NT2/D1 (cell line): ENCODE measurements at regions not wholly inside any gene's neighbourhood (a gene's known extent, or its start where the extent isn't known, plus 50 kb on each side); places are given as distances from the start of the nearest gene placed in this dataset.

ENCODE experiments used
- SUZ12 ChIP-seq: IDR thresholded peaks from 2 replicates; pipeline ENCODE4 v1.6.1; 2011; ENCODE audit not compliant: insufficient read length, insufficient read depth; ENCODE audit errors: extremely low read depth
- YY1 ChIP-seq: IDR thresholded peaks from 2 replicates; pipeline ENCODE4 v1.6.1; 2011; ENCODE audit not compliant: insufficient read length, insufficient read depth
- ZNF274 ChIP-seq: IDR thresholded peaks from 2 replicates; pipeline ENCODE4 v1.6.1; 2011; ENCODE audit warnings: mild to moderate bottlenecking, low read depth, low read length

- TF ChIP-seq ZNF274: no peak
- no peak for TF ChIP-seq YY1
- TF ChIP-seq SUZ12: no peak
These were observed 805.3 kb downstream of the TLE1 start for GRCh38 chr9:80883826-80884579.
